ENCODE measurements at regions not wholly inside any gene's neighbourhood (a gene's known extent, or its start where the extent isn't known, plus 50 kb on each side); places are given as distances from the start of the nearest gene placed in this dataset.

GRCh38 chr5:23204111-23204510 lies 303.3 kb upstream of the PRDM9 start:
- no peak overlapping the region for H3K4me3 ChIP-seq (ENCODE audit: low read depth, low read length)
- FAIRE-seq (no peak), DNase-seq (ENCODE audit: low read depth) (peak; percentile 57)
- TF ChIP-seq CTCF (IDR thresholded peaks at IDR 0.05; ENCODE audit: insufficient read depth, low read length, severe bottlenecking) = no peak
- H3K36me3 ChIP-seq (ENCODE audit: control insufficient read depth, insufficient read depth, low read length) = no peaks in the 10 kb centered on the region
- H3K27me3 ChIP-seq (ENCODE audit: control insufficient read depth, insufficient read depth, low read length) = no peaks in the 10 kb centered on the region

GRCh38 chr5:23169660-23170416 lies 316.7 kb upstream of the CDH12 start:
- no peak overlapping the region for H3K4me3 ChIP-seq (ENCODE audit: low read depth, low read length)
- no peak for TF ChIP-seq CTCF (IDR thresholded peaks at IDR 0.05; ENCODE audit: insufficient read depth, low read length, severe bottlenecking)
- no peaks in the 10 kb centered on the region for H3K27me3 ChIP-seq (ENCODE audit: control insufficient read depth, insufficient read depth, low read length)
- no peaks in the 10 kb centered on the region for H3K36me3 ChIP-seq (ENCODE audit: control insufficient read depth, insufficient read depth, low read length)
- FAIRE-seq (no peak), DNase-seq (ENCODE audit: low read depth) (no peak)

DNA sequence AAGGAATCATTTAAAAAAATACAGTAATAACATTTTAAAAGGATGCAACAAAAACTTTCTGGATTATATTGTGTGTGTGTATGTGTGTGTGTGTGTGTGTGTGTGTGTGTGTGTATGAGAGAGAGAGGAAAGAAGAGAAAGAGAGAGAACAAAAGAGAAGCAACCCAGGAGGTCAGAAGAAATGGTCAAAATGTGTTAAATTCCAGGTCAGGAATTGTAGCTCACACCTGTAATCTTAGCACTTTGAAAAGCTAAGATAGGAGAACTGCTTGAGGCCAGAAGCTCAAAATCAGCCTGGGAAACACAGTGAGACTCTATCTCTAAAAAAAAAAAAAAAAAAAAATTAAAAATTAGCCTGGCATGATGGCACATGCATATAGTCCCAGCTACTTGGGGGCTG lies 311.8 kb upstream of the CDH12 start:
- DNase-seq (ENCODE audit: low read depth) (no peak), FAIRE-seq (no peak)
- Histone ChIP-seq H3K27me3 (ENCODE audit: control insufficient read depth, insufficient read depth, low read length) (no peaks in the 10 kb centered on the region), H3K36me3 (ENCODE audit: control insufficient read depth, insufficient read depth, low read length) (no peaks in the 10 kb centered on the region), H3K4me3 (ENCODE audit: low read depth, low read length) (no peak overlapping the region)
- no peak for TF ChIP-seq CTCF (IDR thresholded peaks at IDR 0.05; ENCODE audit: insufficient read depth, low read length, severe bottlenecking)

DNA sequence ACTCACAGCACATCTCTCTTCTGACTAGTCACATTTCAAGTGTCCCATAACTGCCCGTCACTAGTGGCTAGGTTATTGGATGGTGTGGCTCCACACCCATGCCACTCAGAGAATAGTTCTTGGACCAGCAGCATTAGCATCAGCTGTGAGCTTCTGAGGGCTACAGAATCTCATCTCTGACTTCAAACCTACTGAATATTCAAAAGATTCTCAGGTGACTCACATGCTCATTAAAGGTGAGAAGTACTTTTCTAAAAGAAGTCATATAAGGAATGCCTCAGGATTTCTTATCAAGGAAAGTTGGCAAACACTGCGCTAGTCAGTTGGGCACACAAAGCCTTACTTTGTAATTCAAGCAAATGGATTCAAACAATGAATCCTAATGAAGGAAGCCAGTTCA lies 305.0 kb upstream of the CDH12 start:
- H3K4me3 ChIP-seq (ENCODE audit: low read depth, low read length) = no peak overlapping the region
- FAIRE-seq (no peak), DNase-seq (ENCODE audit: low read depth) (no peak)
- H3K27me3 ChIP-seq (ENCODE audit: control insufficient read depth, insufficient read depth, low read length) = no peaks in the 10 kb centered on the region
- no peaks in the 10 kb centered on the region for H3K36me3 ChIP-seq (ENCODE audit: control insufficient read depth, insufficient read depth, low read length)
- no peak for TF ChIP-seq CTCF (IDR thresholded peaks at IDR 0.05; ENCODE audit: insufficient read depth, low read length, severe bottlenecking)

GRCh38 chr5:23157716-23158115 lies 304.6 kb upstream of the CDH12 start:
- no peak for TF ChIP-seq CTCF (IDR thresholded peaks at IDR 0.05; ENCODE audit: insufficient read depth, low read length, severe bottlenecking)
- no peaks in the 10 kb centered on the region for H3K36me3 ChIP-seq (ENCODE audit: control insufficient read depth, insufficient read depth, low read length)
- DNase-seq (ENCODE audit: low read depth) (no peak), FAIRE-seq (no peak)
- no peak overlapping the region for H3K4me3 ChIP-seq (ENCODE audit: low read depth, low read length)
- no peaks in the 10 kb centered on the region for H3K27me3 ChIP-seq (ENCODE audit: control insufficient read depth, insufficient read depth, low read length)

GRCh38 chr5:23157169-23157568 lies 304.0 kb upstream of the CDH12 start:
- H3K27me3 ChIP-seq (ENCODE audit: control insufficient read depth, insufficient read depth, low read length) = no peaks in the 10 kb centered on the region
- H3K4me3 ChIP-seq (ENCODE audit: low read depth, low read length) = no peak overlapping the region
- no peak for TF ChIP-seq CTCF (IDR thresholded peaks at IDR 0.05; ENCODE audit: insufficient read depth, low read length, severe bottlenecking)
- FAIRE-seq (no peak), DNase-seq (ENCODE audit: low read depth) (peak; percentile 19)
- H3K36me3 ChIP-seq (ENCODE audit: control insufficient read depth, insufficient read depth, low read length) = no peaks in the 10 kb centered on the region

Data from bronchial epithelial cell (primary cell).